GM13976 (cell line): ENCODE measurements at regions not wholly inside any gene's neighbourhood (a gene's known extent, or its start where the extent isn't known, plus 50 kb on each side); places are given as distances from the start of the nearest gene placed in this dataset.

Experiments used
- DNase-seq: peaks from one replicate; pipeline ENCODE4 v3.0.0; 2012; ENCODE audit warnings: low spot score
- CTCF ChIP-seq: IDR thresholded peaks from 2 replicates; pipeline ENCODE4 v1.5.1; 2012; ENCODE audit warnings: borderline replicate concordance, mild to moderate bottlenecking; ENCODE audit not compliant: insufficient read depth; ENCODE audit errors: extremely low read depth, missing control alignments, control extremely low read depth
- in situ Hi-C: fragments of 300-500 bp; cut with MboI; formaldehyde crosslinking; loops from one replicate; pipeline ENCODE4 v1.12.0; 2022; ENCODE audit warnings: low sequenced_read_pairs, mixed read lengths, inconsistent platforms; ENCODE audit not compliant: unreplicated experiment

DNA sequence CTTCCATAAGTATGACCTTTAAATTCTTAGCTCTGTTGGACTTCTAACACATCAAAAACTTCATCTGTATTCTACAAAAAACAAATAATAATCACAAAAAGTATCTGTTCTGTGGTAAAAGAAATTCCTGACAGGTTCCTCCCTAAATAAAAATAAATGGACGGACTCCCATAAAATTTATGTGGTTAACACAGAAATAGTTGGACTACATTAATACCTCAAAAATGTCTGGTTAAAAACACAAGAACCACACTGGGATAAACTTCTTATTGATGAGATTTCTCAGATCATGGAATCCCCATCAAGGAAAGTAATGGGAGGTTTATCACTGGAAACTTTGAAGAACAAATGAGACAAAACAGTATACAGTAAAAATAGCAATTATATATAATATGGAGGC, 172.4 kb downstream of the MOXD1 start:
- in situ Hi-C loops = no loop called here

DNA sequence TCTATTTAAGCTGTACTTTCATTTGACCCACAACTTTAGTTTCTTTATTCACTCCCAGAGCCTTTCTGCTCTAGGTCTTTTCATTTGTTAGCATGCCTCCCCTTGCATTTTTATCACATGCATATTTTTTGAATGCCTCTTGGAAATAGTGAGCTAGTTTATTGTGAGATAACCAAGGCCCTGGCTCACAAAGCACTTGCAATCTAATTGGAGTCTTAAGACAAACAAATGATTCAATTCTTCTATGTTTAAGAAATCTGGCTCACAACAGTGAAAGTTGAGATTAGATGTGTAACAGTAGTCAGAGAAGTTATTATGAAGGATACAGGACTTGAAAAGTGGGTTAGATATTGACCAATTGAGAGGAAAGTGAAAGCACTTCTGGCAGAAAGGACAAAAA, 173.4 kb downstream of the MOXD1 start:
- in situ Hi-C loops = no loop called here
- DNase-seq = no peak
- no peak for TF ChIP-seq CTCF

More for the DNA sequence above, 172.4 kb downstream of the MOXD1 start:
- no peak for TF ChIP-seq CTCF
- no peak for DNase-seq

DNA sequence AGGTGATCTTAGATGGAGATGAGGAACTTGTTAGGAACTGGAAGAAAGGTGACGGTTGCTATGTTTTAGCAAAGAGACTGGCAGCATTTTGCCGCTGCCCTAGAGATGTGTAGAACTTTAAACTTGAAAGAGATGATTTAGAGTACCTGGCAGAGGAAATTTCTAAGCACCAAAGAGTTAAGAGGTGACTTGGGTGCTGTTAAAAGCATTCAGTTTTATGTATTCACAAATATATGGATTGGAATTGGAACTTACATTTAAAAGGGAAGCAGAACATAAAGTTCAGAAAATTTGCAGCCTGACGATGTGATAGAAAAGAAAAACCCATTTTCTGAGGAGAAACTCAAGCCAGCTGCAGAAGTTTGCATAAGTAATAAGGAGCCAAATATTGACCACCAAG, 176.3 kb downstream of the MOXD1 start:
- in situ Hi-C loops = loop anchor here (25.0 kb wide), 1 partner anchor 313 kb away; no protein-coding TSS in a partner anchor
- TF ChIP-seq CTCF = no peak
- DNase-seq = no peak

DNA sequence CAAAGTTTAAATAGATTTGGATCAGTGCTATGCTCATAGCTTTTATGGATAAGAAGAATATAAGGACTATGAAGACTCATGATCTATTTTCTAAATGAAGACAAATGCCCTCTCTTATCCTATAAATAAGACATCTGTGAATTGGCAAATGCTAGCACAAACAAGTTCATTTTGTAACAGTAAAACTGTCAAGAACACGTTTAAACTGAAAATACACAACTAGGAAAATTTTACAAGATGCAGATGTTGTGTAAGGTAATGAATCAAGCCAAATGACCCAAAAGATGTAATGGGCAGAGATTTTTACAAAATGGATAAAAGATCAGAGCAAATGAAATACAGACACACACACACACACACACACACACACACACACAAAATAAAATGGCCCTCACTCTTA, 180.5 kb downstream of the MOXD1 start:
- in situ Hi-C loops = loop anchor here (25.0 kb wide), 1 partner anchor 308 kb away; no protein-coding TSS in a partner anchor
- TF ChIP-seq CTCF = no peak

GRCh38 chr6:132219901-132220300, 181.4 kb downstream of the MOXD1 start:
- TF ChIP-seq CTCF = no peak
- no peak for DNase-seq
- in situ Hi-C loops = loop anchor here (25.0 kb wide), 1 partner anchor 308 kb away; no protein-coding TSS in a partner anchor

More for the DNA sequence above, 180.5 kb downstream of the MOXD1 start:
- DNase-seq = no peak

DNA sequence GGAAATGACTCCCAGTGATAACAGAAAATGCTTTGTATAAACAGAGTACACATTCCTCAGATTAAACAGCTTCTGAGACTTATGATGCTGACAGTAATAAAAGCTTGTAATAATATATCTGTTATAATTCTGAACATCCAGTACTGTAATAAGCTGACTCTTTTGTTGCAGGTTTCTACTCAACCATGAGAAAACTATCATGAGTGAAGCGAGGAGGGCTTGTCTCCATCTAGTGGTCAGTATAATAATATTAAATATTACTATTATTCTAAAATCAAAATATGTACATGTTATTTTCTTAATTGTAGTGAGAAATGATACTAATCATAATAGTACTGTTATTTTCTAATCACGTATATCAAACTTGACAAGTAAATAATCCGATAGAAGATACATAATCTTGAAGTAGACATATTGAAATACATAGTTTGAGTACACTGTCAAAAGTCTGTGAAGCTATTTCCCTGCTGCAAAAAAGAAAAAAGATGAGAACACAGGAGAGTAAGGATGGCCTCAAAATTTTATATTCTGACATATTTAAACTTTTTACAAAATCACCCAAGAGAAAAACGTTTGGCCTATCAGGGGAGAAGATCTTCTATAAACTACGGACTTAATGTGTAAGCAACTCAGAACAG, 183.1 kb downstream of the MOXD1 start:
- no peak for TF ChIP-seq CTCF
- in situ Hi-C loops = loop anchor here (25.0 kb wide), 1 partner anchor 306 kb away; no protein-coding TSS in a partner anchor
- DNase-seq = peak; percentile 16
